Liver (tissue), 8 donors: ENCODE measurements at regions not wholly inside any gene's neighbourhood (a gene's known extent, or its start where the extent isn't known, plus 50 kb on each side); places are given as distances from the start of the nearest gene placed in this dataset.

Experiments
- DNase-seq: peaks from one replicate; pipeline ENCODE4 v3.0.0-alpha.2; 2017; ENCODE audit warnings: low spot score
- H3K27ac ChIP-seq, 2 donors: one replicate each; pipeline ENCODE4 v1.7.0; 2013; ENCODE audit warnings: inconsistent platforms in 2 of 2, low read length in 2 of 2, control low read depth in 1 of 2, low read depth in 1 of 2, mild to moderate bottlenecking in 1 of 2
- H3K27me3 ChIP-seq, 4 donors: one replicate each; pipeline versions ENCODE4 v1.6.1 to v1.7.0; 2013; ENCODE audit warnings: low read length in 3 of 4, inconsistent platforms in 1 of 4, mild to moderate bottlenecking in 1 of 4, moderate library complexity in 1 of 4; ENCODE audit not compliant: control insufficient read depth in 4 of 4, insufficient read depth in 4 of 4
- H3K36me3 ChIP-seq, 4 donors: one replicate each; pipeline versions ENCODE4 v1.6.1 to v1.7.0; 2013; ENCODE audit warnings: low read length in 3 of 4, mild to moderate bottlenecking in 3 of 4, low read depth in 1 of 4, moderate library complexity in 1 of 4; ENCODE audit not compliant: control insufficient read depth in 4 of 4, insufficient read depth in 3 of 4
- H3K4me1 ChIP-seq, 4 donors: one replicate each; pipeline versions ENCODE4 v1.6.1 to v1.7.0; 2013; ENCODE audit warnings: low read length in 3 of 4, mild to moderate bottlenecking in 3 of 4, moderate library complexity in 1 of 4; ENCODE audit not compliant: control insufficient read depth in 4 of 4, insufficient read depth in 4 of 4
- H3K4me3 ChIP-seq, 3 donors: one replicate each; pipeline versions ENCODE4 v1.6.1 to v1.7.0; 2013; ENCODE audit warnings: low read length in 3 of 3, control low read depth in 1 of 3, low read depth in 1 of 3, mild to moderate bottlenecking in 1 of 3
- H3K9ac ChIP-seq, 2 donors: one replicate each; pipeline ENCODE4 v1.7.0; 2013; ENCODE audit warnings: low read length in 2 of 2, mild to moderate bottlenecking in 2 of 2, moderate library complexity in 2 of 2, control low read depth in 1 of 2, low read depth in 1 of 2
- H3K9me3 ChIP-seq, 4 donors: one replicate each; pipeline versions ENCODE4 v1.6.1 to v1.7.0; 2013; ENCODE audit warnings: low read length in 3 of 4; ENCODE audit not compliant: control insufficient read depth in 4 of 4
- JUND ChIP-seq, 2 donors: IDR thresholded peaks; 2 replicates each; pipeline ENCODE4 v1.6.1; 2016; ENCODE audit warnings: antibody characterized with exemption in 2 of 2
- WGBS: extraction: QIAGEN DNeasy Blood & Tissue Kit; methylation state at CpG from one replicate; pipeline ENCODE4 v1.1.7; 2013; 5-methylcytosine and 5-hydroxymethylcytosine counted together
- TF ChIP-seq, protein P1 (sequence below): fragments of 150-350 bp; IDR thresholded peaks from 2 replicates; pipeline ENCODE4 v1.5.1; 2017; ENCODE audit warnings: improper control_type of control experiment, low read depth, low read length; ENCODE audit not compliant: missing input control
- donor health status: healthy.
- donor health status: healthy.
- donor health status: healthy.
- donor health status: healthy.
- donor health status: healthy.

DNA sequence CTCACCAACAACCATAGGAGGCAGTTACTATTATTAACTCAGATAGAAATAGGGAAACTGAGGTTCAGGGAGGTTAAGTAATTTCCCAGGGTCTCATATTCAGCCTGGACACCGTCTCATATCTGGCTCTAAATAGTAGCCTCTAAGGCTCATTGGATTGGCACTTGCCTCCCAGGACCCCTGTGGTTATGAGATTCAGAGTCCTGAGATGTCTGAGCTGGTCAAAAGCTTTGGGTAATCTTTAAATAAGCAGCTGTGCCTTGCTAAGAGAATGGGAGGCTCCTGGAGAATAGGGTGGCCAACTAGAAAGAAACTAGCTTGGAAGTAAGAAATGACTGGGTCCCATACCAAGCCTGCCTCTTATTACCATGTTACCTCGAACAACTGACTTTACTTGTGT lies 50.3 kb upstream of the CRHR1 start:
- Histone ChIP-seq H3K36me3 (no peaks in the 10 kb centered on the region), H3K4me1 (no peaks in the 10 kb centered on the region), H3K9me3 (peaks cover 3 to 28% (median 14%) of the 10 kb centered on the region in 4 donors), H3K9ac (no peak overlapping the region), H3K4me3 (no peak overlapping the region), H3K27ac (no peak overlapping the region), H3K27me3 (peaks cover 0 to 2% (median 0%) of the 10 kb centered on the region in 4 donors)
- no peak for DNase-seq
- 43% methylated on average over 2 of the region's 2 CpGs for WGBS
- no peak for TF ChIP-seq JUND (IDR thresholded peaks at IDR 0.05)
- TF ChIP-seq, protein P1, sequence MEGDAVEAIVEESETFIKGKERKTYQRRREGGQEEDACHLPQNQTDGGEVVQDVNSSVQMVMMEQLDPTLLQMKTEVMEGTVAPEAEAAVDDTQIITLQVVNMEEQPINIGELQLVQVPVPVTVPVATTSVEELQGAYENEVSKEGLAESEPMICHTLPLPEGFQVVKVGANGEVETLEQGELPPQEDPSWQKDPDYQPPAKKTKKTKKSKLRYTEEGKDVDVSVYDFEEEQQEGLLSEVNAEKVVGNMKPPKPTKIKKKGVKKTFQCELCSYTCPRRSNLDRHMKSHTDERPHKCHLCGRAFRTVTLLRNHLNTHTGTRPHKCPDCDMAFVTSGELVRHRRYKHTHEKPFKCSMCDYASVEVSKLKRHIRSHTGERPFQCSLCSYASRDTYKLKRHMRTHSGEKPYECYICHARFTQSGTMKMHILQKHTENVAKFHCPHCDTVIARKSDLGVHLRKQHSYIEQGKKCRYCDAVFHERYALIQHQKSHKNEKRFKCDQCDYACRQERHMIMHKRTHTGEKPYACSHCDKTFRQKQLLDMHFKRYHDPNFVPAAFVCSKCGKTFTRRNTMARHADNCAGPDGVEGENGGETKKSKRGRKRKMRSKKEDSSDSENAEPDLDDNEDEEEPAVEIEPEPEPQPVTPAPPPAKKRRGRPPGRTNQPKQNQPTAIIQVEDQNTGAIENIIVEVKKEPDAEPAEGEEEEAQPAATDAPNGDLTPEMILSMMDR = no peak
